ENCODE measurements at regions not wholly inside any gene's neighbourhood (a gene's known extent, or its start where the extent isn't known, plus 50 kb on each side); places are given as distances from the start of the nearest gene placed in this dataset.

GRCh38 chr18:46395795-46396194 lies 261.2 kb downstream of the LOXHD1 start:
- Histone ChIP-seq H3K4me3 (ENCODE audit: insufficient read depth, low read depth, low read length, poor library complexity, severe bottlenecking) (no peak overlapping the region), H3K9me3 (ENCODE audit: control insufficient read depth, low read length) (no peaks in the 10 kb centered on the region), H3K36me3 (ENCODE audit: control insufficient read depth, insufficient read depth, low read length) (no peaks in the 10 kb centered on the region), H3K4me1 (ENCODE audit: control insufficient read depth, insufficient read depth, low read length, poor library complexity, severe bottlenecking) (no peaks in the 10 kb centered on the region), H3K27ac (ENCODE audit: insufficient read depth, low read length, poor library complexity, severe bottlenecking) (no peak overlapping the region), H3K27me3 (replicated peaks; ENCODE audit: control insufficient read depth, insufficient read depth, low read length, poor library complexity, severe bottlenecking) (no peaks in the 10 kb centered on the region)
- DNase-seq: no peak

- Histone ChIP-seq H3K27me3 (replicated peaks; ENCODE audit: control insufficient read depth, insufficient read depth, low read length, poor library complexity, severe bottlenecking) (no peaks in the 10 kb centered on the region), H3K4me1 (ENCODE audit: control insufficient read depth, insufficient read depth, low read length, poor library complexity, severe bottlenecking) (no peaks in the 10 kb centered on the region), H3K27ac (ENCODE audit: insufficient read depth, low read length, poor library complexity, severe bottlenecking) (no peak overlapping the region), H3K9me3 (ENCODE audit: control insufficient read depth, low read length) (no peaks in the 10 kb centered on the region), H3K36me3 (ENCODE audit: control insufficient read depth, insufficient read depth, low read length) (no peaks in the 10 kb centered on the region), H3K4me3 (ENCODE audit: insufficient read depth, low read depth, low read length, poor library complexity, severe bottlenecking) (no peak overlapping the region)
- no peak for DNase-seq
Observed at GRCh38 chr18:46397174-46397573, 259.8 kb downstream of the LOXHD1 start.

- DNase-seq: no peak
- H3K4me3 ChIP-seq (ENCODE audit: insufficient read depth, low read depth, low read length, poor library complexity, severe bottlenecking): no peak overlapping the region
- no peaks in the 10 kb centered on the region for H3K36me3 ChIP-seq (ENCODE audit: control insufficient read depth, insufficient read depth, low read length)
- no peaks in the 10 kb centered on the region for H3K27me3 ChIP-seq (replicated peaks; ENCODE audit: control insufficient read depth, insufficient read depth, low read length, poor library complexity, severe bottlenecking)
- H3K27ac ChIP-seq (ENCODE audit: insufficient read depth, low read length, poor library complexity, severe bottlenecking): no peak overlapping the region
- H3K4me1 ChIP-seq (ENCODE audit: control insufficient read depth, insufficient read depth, low read length, poor library complexity, severe bottlenecking): no peaks in the 10 kb centered on the region
- H3K9me3 ChIP-seq (ENCODE audit: control insufficient read depth, low read length): no peaks in the 10 kb centered on the region
Observed at GRCh38 chr18:46398005-46398404, 259.0 kb downstream of the LOXHD1 start.

- Histone ChIP-seq H3K4me1 (ENCODE audit: control insufficient read depth, insufficient read depth, low read length, poor library complexity, severe bottlenecking) (no peaks in the 10 kb centered on the region), H3K9me3 (ENCODE audit: control insufficient read depth, low read length) (no peaks in the 10 kb centered on the region), H3K27me3 (replicated peaks; ENCODE audit: control insufficient read depth, insufficient read depth, low read length, poor library complexity, severe bottlenecking) (no peaks in the 10 kb centered on the region), H3K4me3 (ENCODE audit: insufficient read depth, low read depth, low read length, poor library complexity, severe bottlenecking) (no peak overlapping the region), H3K36me3 (ENCODE audit: control insufficient read depth, insufficient read depth, low read length) (no peaks in the 10 kb centered on the region), H3K27ac (ENCODE audit: insufficient read depth, low read length, poor library complexity, severe bottlenecking) (no peak overlapping the region)
- DNase-seq: no peak
Observed at GRCh38 chr18:46398625-46399024, 258.4 kb downstream of the LOXHD1 start.

GRCh38 chr18:46399303-46399702 lies 257.7 kb downstream of the LOXHD1 start:
- no peak overlapping the region for H3K27ac ChIP-seq (ENCODE audit: insufficient read depth, low read length, poor library complexity, severe bottlenecking)
- DNase-seq: no peak
- H3K4me1 ChIP-seq (ENCODE audit: control insufficient read depth, insufficient read depth, low read length, poor library complexity, severe bottlenecking): no peaks in the 10 kb centered on the region
- H3K9me3 ChIP-seq (ENCODE audit: control insufficient read depth, low read length): no peaks in the 10 kb centered on the region
- no peaks in the 10 kb centered on the region for H3K36me3 ChIP-seq (ENCODE audit: control insufficient read depth, insufficient read depth, low read length)
- H3K27me3 ChIP-seq (replicated peaks; ENCODE audit: control insufficient read depth, insufficient read depth, low read length, poor library complexity, severe bottlenecking): no peaks in the 10 kb centered on the region
- H3K4me3 ChIP-seq (ENCODE audit: insufficient read depth, low read depth, low read length, poor library complexity, severe bottlenecking): no peak overlapping the region

GRCh38 chr18:46400449-46400848 lies 256.6 kb downstream of the LOXHD1 start:
- Histone ChIP-seq H3K4me1 (ENCODE audit: control insufficient read depth, insufficient read depth, low read length, poor library complexity, severe bottlenecking) (no peaks in the 10 kb centered on the region), H3K36me3 (ENCODE audit: control insufficient read depth, insufficient read depth, low read length) (no peaks in the 10 kb centered on the region), H3K27ac (ENCODE audit: insufficient read depth, low read length, poor library complexity, severe bottlenecking) (no peak overlapping the region), H3K9me3 (ENCODE audit: control insufficient read depth, low read length) (no peaks in the 10 kb centered on the region), H3K4me3 (ENCODE audit: insufficient read depth, low read depth, low read length, poor library complexity, severe bottlenecking) (no peak overlapping the region), H3K27me3 (replicated peaks; ENCODE audit: control insufficient read depth, insufficient read depth, low read length, poor library complexity, severe bottlenecking) (no peaks in the 10 kb centered on the region)
- no peak for DNase-seq

GRCh38 chr18:46401486-46402070 lies 255.4 kb downstream of the LOXHD1 start:
- H3K36me3 ChIP-seq (ENCODE audit: control insufficient read depth, insufficient read depth, low read length): no peaks in the 10 kb centered on the region
- no peaks in the 10 kb centered on the region for H3K9me3 ChIP-seq (ENCODE audit: control insufficient read depth, low read length)
- no peak overlapping the region for H3K4me3 ChIP-seq (ENCODE audit: insufficient read depth, low read depth, low read length, poor library complexity, severe bottlenecking)
- no peaks in the 10 kb centered on the region for H3K4me1 ChIP-seq (ENCODE audit: control insufficient read depth, insufficient read depth, low read length, poor library complexity, severe bottlenecking)
- H3K27ac ChIP-seq (ENCODE audit: insufficient read depth, low read length, poor library complexity, severe bottlenecking): no peak overlapping the region
- DNase-seq: no peak
- no peaks in the 10 kb centered on the region for H3K27me3 ChIP-seq (replicated peaks; ENCODE audit: control insufficient read depth, insufficient read depth, low read length, poor library complexity, severe bottlenecking)

- H3K27me3 ChIP-seq (replicated peaks; ENCODE audit: control insufficient read depth, insufficient read depth, low read length, poor library complexity, severe bottlenecking): no peaks in the 10 kb centered on the region
- DNase-seq: no peak
- no peak overlapping the region for H3K4me3 ChIP-seq (ENCODE audit: insufficient read depth, low read depth, low read length, poor library complexity, severe bottlenecking)
- H3K27ac ChIP-seq (ENCODE audit: insufficient read depth, low read length, poor library complexity, severe bottlenecking): no peak overlapping the region
- H3K4me1 ChIP-seq (ENCODE audit: control insufficient read depth, insufficient read depth, low read length, poor library complexity, severe bottlenecking): no peaks in the 10 kb centered on the region
- H3K9me3 ChIP-seq (ENCODE audit: control insufficient read depth, low read length): no peaks in the 10 kb centered on the region
- H3K36me3 ChIP-seq (ENCODE audit: control insufficient read depth, insufficient read depth, low read length): no peaks in the 10 kb centered on the region
Observed at GRCh38 chr18:46402396-46402795, 254.6 kb downstream of the LOXHD1 start.

GRCh38 chr18:46402945-46403344 lies 254.1 kb downstream of the LOXHD1 start:
- Histone ChIP-seq H3K36me3 (ENCODE audit: control insufficient read depth, insufficient read depth, low read length) (no peaks in the 10 kb centered on the region), H3K9me3 (ENCODE audit: control insufficient read depth, low read length) (no peaks in the 10 kb centered on the region), H3K27ac (ENCODE audit: insufficient read depth, low read length, poor library complexity, severe bottlenecking) (no peak overlapping the region), H3K4me3 (ENCODE audit: insufficient read depth, low read depth, low read length, poor library complexity, severe bottlenecking) (no peak overlapping the region), H3K27me3 (replicated peaks; ENCODE audit: control insufficient read depth, insufficient read depth, low read length, poor library complexity, severe bottlenecking) (no peaks in the 10 kb centered on the region), H3K4me1 (ENCODE audit: control insufficient read depth, insufficient read depth, low read length, poor library complexity, severe bottlenecking) (no peaks in the 10 kb centered on the region)
- DNase-seq: no peak

- Histone ChIP-seq H3K27me3 (replicated peaks; ENCODE audit: control insufficient read depth, insufficient read depth, low read length, poor library complexity, severe bottlenecking) (no peaks in the 10 kb centered on the region), H3K27ac (ENCODE audit: insufficient read depth, low read length, poor library complexity, severe bottlenecking) (no peak overlapping the region), H3K36me3 (ENCODE audit: control insufficient read depth, insufficient read depth, low read length) (no peaks in the 10 kb centered on the region), H3K4me1 (ENCODE audit: control insufficient read depth, insufficient read depth, low read length, poor library complexity, severe bottlenecking) (no peaks in the 10 kb centered on the region), H3K9me3 (ENCODE audit: control insufficient read depth, low read length) (no peaks in the 10 kb centered on the region), H3K4me3 (ENCODE audit: insufficient read depth, low read depth, low read length, poor library complexity, severe bottlenecking) (no peak overlapping the region)
- no peak for DNase-seq
Observed at GRCh38 chr18:46405832-46406538, 251.0 kb downstream of the LOXHD1 start.
